GM12878 (cell line): ENCODE measurements at regions not wholly inside any gene's neighbourhood (a gene's known extent, or its start where the extent isn't known, plus 50 kb on each side); places are given as distances from the start of the nearest gene placed in this dataset.

Source experiments
- EP300 ChIP-seq, 2 experiments: fragments of 150-350 bp in 1 of 2; IDR thresholded peaks; 2 replicates each; pipeline ENCODE4 v1.6.1; 2011 to 2012; ENCODE audit warnings: low read depth in 2 of 2, low read length in 2 of 2, borderline replicate concordance in 1 of 2, improper control_type of control experiment in 1 of 2, inconsistent platforms in 1 of 2; ENCODE audit not compliant: control insufficient read depth in 1 of 2
- NFIC ChIP-seq: IDR thresholded peaks from 2 replicates; pipeline ENCODE4 v1.6.1; 2012; ENCODE audit warnings: low read depth, mild to moderate bottlenecking, inconsistent platforms, low read length, moderate library complexity
- POLR2A ChIP-seq: IDR thresholded peaks from 2 replicates; pipeline ENCODE4 v1.6.1; 2011; ENCODE audit warnings: low read depth, mild to moderate bottlenecking, low read length
- POLR2AphosphoS5 ChIP-seq: IDR thresholded peaks from 2 replicates; pipeline ENCODE4 v1.6.1; 2011; ENCODE audit warnings: mild to moderate bottlenecking, low read length, inconsistent platforms
- RAD21 ChIP-seq: IDR thresholded peaks from 2 replicates; pipeline ENCODE4 v1.6.1; 2011; ENCODE audit warnings: mild to moderate bottlenecking, low read depth, low read length, moderate library complexity; ENCODE audit not compliant: insufficient read depth
- RCOR1 ChIP-seq: conservative IDR thresholded peaks from 2 replicates; pipeline ENCODE4 v1.6.1; 2012; ENCODE audit warnings: low read depth, low read length, improper control_type of control experiment
- TAF1 ChIP-seq: IDR thresholded peaks from 2 replicates; pipeline ENCODE4 v1.6.1; 2011; ENCODE audit warnings: mild to moderate bottlenecking, low read depth, low read length, borderline replicate concordance
- TCF12 ChIP-seq: IDR thresholded peaks from 2 replicates; pipeline ENCODE4 v1.6.1; 2011; ENCODE audit warnings: low read depth, mild to moderate bottlenecking, low read length
- TCF7 ChIP-seq: IDR thresholded peaks from 2 replicates; pipeline ENCODE4 v1.6.1; 2014; ENCODE audit warnings: antibody characterized with exemption, borderline replicate concordance
- WRNIP1 ChIP-seq: IDR thresholded peaks from 2 replicates; pipeline ENCODE4 v1.6.1; 2011; ENCODE audit warnings: low read depth, low read length, improper control_type of control experiment, borderline replicate concordance
- TF ChIP-seq, protein P1 (sequence below), 3 experiments: IDR thresholded peaks in 2 of 3; conservative IDR thresholded peaks in 1 of 3; 2 replicates each; pipeline ENCODE4 v1.5.1; 2011; ENCODE audit warnings: low read depth in 3 of 3, low read length in 3 of 3, mild to moderate bottlenecking in 3 of 3, control low read depth in 2 of 3, moderate library complexity in 2 of 3, inconsistent platforms in 1 of 3, mixed read lengths in 1 of 3; ENCODE audit not compliant: control insufficient read depth in 2 of 3, insufficient read depth in 1 of 3; ENCODE audit errors: extremely low read depth in 1 of 3
- TF ChIP-seq, protein P2 (sequence below): IDR thresholded peaks from 2 replicates; pipeline ENCODE4 v1.6.1; 2012; ENCODE audit warnings: mild to moderate bottlenecking, low read depth, low read length
- TF ChIP-seq, protein P3 (sequence below): IDR thresholded peaks from 2 replicates; pipeline ENCODE4 v1.6.1; 2012; ENCODE audit warnings: low read depth, low read length, improper control_type of control experiment
- TF ChIP-seq, protein P4 (sequence below): IDR thresholded peaks from 2 replicates; pipeline ENCODE4 v1.6.1; 2011; ENCODE audit warnings: low read depth, mild to moderate bottlenecking, low read length, moderate library complexity, borderline replicate concordance; ENCODE audit errors: extremely low read depth

DNA sequence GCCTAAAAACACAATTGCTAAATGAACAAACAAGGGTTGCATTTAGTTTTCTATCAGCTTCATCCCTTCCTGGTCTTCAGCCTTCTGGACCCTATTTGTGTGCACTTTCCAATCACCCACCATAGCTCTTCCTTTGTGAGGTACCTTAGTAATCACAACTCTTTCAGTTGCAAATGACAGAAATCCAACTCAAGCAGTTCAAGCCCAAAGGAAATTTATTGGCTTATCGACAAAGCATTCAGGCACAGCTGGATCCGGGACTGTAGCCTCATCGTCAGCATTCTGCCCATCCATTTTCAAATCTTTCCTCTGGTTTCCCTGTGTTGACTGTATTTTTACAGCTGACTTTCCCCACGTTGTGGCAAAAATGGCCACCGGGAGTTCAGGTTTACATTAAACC lies 148.6 kb upstream of the VASH1 start:
- TF ChIP-seq POLR2AphosphoS5 (no peak), TCF12 (no peak), TAF1 (no peak), POLR2A (no peak), RCOR1 (no peak), RAD21 (no peak), WRNIP1 (no peak), NFIC (no peak), EP300 (IDR thresholded peaks at IDR 0.05; ENCODE audit: borderline replicate concordance in 1 of 2, control insufficient read depth in 1 of 2, low read depth in 2 of 2, low read length in 2 of 2) (no peak), TCF7 (no peak)
- TF ChIP-seq, protein P1, sequence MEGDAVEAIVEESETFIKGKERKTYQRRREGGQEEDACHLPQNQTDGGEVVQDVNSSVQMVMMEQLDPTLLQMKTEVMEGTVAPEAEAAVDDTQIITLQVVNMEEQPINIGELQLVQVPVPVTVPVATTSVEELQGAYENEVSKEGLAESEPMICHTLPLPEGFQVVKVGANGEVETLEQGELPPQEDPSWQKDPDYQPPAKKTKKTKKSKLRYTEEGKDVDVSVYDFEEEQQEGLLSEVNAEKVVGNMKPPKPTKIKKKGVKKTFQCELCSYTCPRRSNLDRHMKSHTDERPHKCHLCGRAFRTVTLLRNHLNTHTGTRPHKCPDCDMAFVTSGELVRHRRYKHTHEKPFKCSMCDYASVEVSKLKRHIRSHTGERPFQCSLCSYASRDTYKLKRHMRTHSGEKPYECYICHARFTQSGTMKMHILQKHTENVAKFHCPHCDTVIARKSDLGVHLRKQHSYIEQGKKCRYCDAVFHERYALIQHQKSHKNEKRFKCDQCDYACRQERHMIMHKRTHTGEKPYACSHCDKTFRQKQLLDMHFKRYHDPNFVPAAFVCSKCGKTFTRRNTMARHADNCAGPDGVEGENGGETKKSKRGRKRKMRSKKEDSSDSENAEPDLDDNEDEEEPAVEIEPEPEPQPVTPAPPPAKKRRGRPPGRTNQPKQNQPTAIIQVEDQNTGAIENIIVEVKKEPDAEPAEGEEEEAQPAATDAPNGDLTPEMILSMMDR (IDR thresholded peaks at IDR 0.05 in 2 of 3, conservative IDR thresholded peaks at IDR 0.05 in 1 of 3; ENCODE audit: control insufficient read depth in 2 of 3, extremely low read depth in 1 of 3, insufficient read depth in 1 of 3, low read depth in 3 of 3, low read length in 3 of 3) = no peak
- TF ChIP-seq, protein P2, sequence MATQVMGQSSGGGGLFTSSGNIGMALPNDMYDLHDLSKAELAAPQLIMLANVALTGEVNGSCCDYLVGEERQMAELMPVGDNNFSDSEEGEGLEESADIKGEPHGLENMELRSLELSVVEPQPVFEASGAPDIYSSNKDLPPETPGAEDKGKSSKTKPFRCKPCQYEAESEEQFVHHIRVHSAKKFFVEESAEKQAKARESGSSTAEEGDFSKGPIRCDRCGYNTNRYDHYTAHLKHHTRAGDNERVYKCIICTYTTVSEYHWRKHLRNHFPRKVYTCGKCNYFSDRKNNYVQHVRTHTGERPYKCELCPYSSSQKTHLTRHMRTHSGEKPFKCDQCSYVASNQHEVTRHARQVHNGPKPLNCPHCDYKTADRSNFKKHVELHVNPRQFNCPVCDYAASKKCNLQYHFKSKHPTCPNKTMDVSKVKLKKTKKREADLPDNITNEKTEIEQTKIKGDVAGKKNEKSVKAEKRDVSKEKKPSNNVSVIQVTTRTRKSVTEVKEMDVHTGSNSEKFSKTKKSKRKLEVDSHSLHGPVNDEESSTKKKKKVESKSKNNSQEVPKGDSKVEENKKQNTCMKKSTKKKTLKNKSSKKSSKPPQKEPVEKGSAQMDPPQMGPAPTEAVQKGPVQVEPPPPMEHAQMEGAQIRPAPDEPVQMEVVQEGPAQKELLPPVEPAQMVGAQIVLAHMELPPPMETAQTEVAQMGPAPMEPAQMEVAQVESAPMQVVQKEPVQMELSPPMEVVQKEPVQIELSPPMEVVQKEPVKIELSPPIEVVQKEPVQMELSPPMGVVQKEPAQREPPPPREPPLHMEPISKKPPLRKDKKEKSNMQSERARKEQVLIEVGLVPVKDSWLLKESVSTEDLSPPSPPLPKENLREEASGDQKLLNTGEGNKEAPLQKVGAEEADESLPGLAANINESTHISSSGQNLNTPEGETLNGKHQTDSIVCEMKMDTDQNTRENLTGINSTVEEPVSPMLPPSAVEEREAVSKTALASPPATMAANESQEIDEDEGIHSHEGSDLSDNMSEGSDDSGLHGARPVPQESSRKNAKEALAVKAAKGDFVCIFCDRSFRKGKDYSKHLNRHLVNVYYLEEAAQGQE = no peak
- TF ChIP-seq, protein P3, sequence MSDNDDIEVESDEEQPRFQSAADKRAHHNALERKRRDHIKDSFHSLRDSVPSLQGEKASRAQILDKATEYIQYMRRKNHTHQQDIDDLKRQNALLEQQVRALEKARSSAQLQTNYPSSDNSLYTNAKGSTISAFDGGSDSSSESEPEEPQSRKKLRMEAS = no peak
- TF ChIP-seq, protein P4, sequence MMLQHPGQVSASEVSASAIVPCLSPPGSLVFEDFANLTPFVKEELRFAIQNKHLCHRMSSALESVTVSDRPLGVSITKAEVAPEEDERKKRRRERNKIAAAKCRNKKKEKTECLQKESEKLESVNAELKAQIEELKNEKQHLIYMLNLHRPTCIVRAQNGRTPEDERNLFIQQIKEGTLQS = no peak
